B cell (primary cell): ENCODE measurements at regions not wholly inside any gene's neighbourhood (a gene's known extent, or its start where the extent isn't known, plus 50 kb on each side); places are given as distances from the start of the nearest gene placed in this dataset.

Source experiments
- ATAC-seq: fragments of 200-7000 bp; cut with Tn5 transposase; one replicate; pipeline ENCODE4 v1.10.0; 2021; ENCODE audit warnings: low read depth, mild to moderate bottlenecking, moderate number of reproducible peaks, moderate library complexity
- CTCF ChIA-PET: fragments of 350-600 bp; sonication (Branson Sonifier 250); formaldehyde crosslinking; loops from one replicate; lab custom pipeline; 2021; ENCODE audit warnings: antibody characterized with exemption, inconsistent platforms; lab: Charles Lee
- POLR2A ChIA-PET: fragments of 350-600 bp; sonication (Branson Sonifier 250); formaldehyde crosslinking; loops from one replicate; lab custom pipeline; 2021; ENCODE audit warnings: antibody characterized with exemption; lab: Charles Lee
- DNase-seq: peaks from one replicate; pipeline ENCODE4 v3.0.0; 2013
- H2AFZ ChIP-seq: 2 replicates; pipeline ENCODE4 v1.6.1; 2012; ENCODE audit warnings: mild to moderate bottlenecking, low read depth, low read length; ENCODE audit not compliant: insufficient read depth, poor library complexity, severe bottlenecking
- H3K27ac ChIP-seq, 2 donors: 1 replicate in 1 of 2; 2 replicates in 1 of 2; pipeline ENCODE4 v1.5.1; 2012 to 2013; ENCODE audit warnings: low read length in 2 of 2, mild to moderate bottlenecking in 2 of 2, moderate library complexity in 1 of 2
- H3K27me3 ChIP-seq, 4 experiments: fragments of 200-600 bp in 1 of 4; sonication (generic) in 1 of 4; replicated peaks in 1 of 4; 1 replicate in 2 of 4; 2 replicates in 2 of 4; pipeline versions ENCODE4 v1.6.1 to v1.7.0; 2013 to 2016; ENCODE audit warnings: low read length in 3 of 4, mild to moderate bottlenecking in 2 of 4, mixed read lengths in 1 of 4, moderate library complexity in 1 of 4; ENCODE audit not compliant: insufficient read depth in 4 of 4, control insufficient read depth in 3 of 4; ENCODE audit errors: control extremely low read depth in 1 of 4
- H3K36me3 ChIP-seq, 2 experiments: replicated peaks in 1 of 2; 1 replicate in 1 of 2; 2 replicates in 1 of 2; pipeline versions ENCODE4 v1.6.1 to v1.7.1; 2013; ENCODE audit warnings: low read length in 1 of 2; ENCODE audit not compliant: insufficient read depth in 2 of 2, control insufficient read depth in 1 of 2; ENCODE audit errors: control extremely low read depth in 1 of 2, extremely low read depth in 1 of 2
- H3K4me1 ChIP-seq, 2 donors: fragments of 200-600 bp in 1 of 2; sonication (generic) in 1 of 2; 1 replicate in 1 of 2; 2 replicates in 1 of 2; pipeline versions ENCODE4 v1.5.1 to v1.6.1; 2013 to 2017; ENCODE audit warnings: low read length in 2 of 2; ENCODE audit not compliant: control insufficient read depth in 2 of 2, insufficient read depth in 2 of 2
- H3K4me2 ChIP-seq: replicated peaks from 2 replicates; pipeline ENCODE3; 2012; ENCODE audit warnings: mild to moderate bottlenecking, low read depth, low read length; ENCODE audit not compliant: poor library complexity, severe bottlenecking
- H3K4me3 ChIP-seq, 5 experiments: fragments of 200-600 bp in 1 of 5; sonication (generic) in 1 of 5; 1 replicate in 3 of 5; 2 replicates in 2 of 5; pipeline versions ENCODE4 v1.5.1 to v1.7.0; 2011 to 2016; ENCODE audit warnings: low read length in 4 of 5, mild to moderate bottlenecking in 4 of 5, low read depth in 2 of 5, control low read depth in 1 of 5, moderate library complexity in 1 of 5; ENCODE audit not compliant: insufficient read depth in 1 of 5; ENCODE audit errors: control extremely low read depth in 1 of 5, extremely low read depth in 1 of 5
- H3K79me2 ChIP-seq: fragments of 200-600 bp; sonication (generic); one replicate; pipeline ENCODE4 v1.6.0; 2016; ENCODE audit warnings: low read length; ENCODE audit not compliant: control insufficient read depth, insufficient read depth
- H3K9ac ChIP-seq: fragments of 200-600 bp; sonication (generic); 2 replicates; pipeline ENCODE4 v1.6.1; 2017; ENCODE audit warnings: mild to moderate bottlenecking, low read length, moderate library complexity
- H3K9me3 ChIP-seq, 3 donors: one replicate each; pipeline versions ENCODE4 v1.6.1 to v1.7.1; 2013; ENCODE audit warnings: low read length in 2 of 3; ENCODE audit not compliant: control insufficient read depth in 2 of 3, insufficient read depth in 1 of 3; ENCODE audit errors: control extremely low read depth in 1 of 3
- H4K20me1 ChIP-seq: 2 replicates; pipeline ENCODE4 v1.6.0; 2012; ENCODE audit warnings: mild to moderate bottlenecking, low read length; ENCODE audit not compliant: insufficient read depth, control insufficient read depth, poor library complexity, severe bottlenecking
- H3K27ac Mint-ChIP-seq: one replicate; pipeline ENCODE4 v1.8.0; 2021; ENCODE audit warnings: mixed read lengths
- H3K27me3 Mint-ChIP-seq: one replicate; pipeline ENCODE4 v1.8.0; 2021; ENCODE audit warnings: mixed read lengths
- H3K4me1 Mint-ChIP-seq: one replicate; pipeline ENCODE4 v1.8.0; 2021; ENCODE audit warnings: mixed read lengths
- H3K4me3 Mint-ChIP-seq: one replicate; pipeline ENCODE4 v1.8.0; 2021; ENCODE audit warnings: mixed read lengths
- H3K9me3 Mint-ChIP-seq: one replicate; pipeline ENCODE4 v1.8.0; 2022; ENCODE audit warnings: mixed read lengths; ENCODE audit not compliant: insufficient read depth
- EZH2 ChIP-seq: IDR thresholded peaks from 2 replicates; pipeline ENCODE4 v1.6.1; 2012; ENCODE audit warnings: borderline replicate concordance, low read depth, mild to moderate bottlenecking, moderate library complexity, low read length; ENCODE audit not compliant: insufficient read depth, poor library complexity, severe bottlenecking
- WGBS: methylation state at CpG from one replicate; pipeline ENCODE4 v1.1.5; 2013; ENCODE audit warnings: missing lambda C conversion rate; ENCODE audit not compliant: insufficient coverage; 5-methylcytosine and 5-hydroxymethylcytosine counted together
- intact Hi-C: fragments of 100-400 bp; cut with micrococcal nuclease; formaldehyde crosslinking; loops from one replicate; pipeline ENCODE4 v1.10.0; 2022
- TF ChIP-seq, protein P1 (sequence below): fragments of 200-600 bp; IDR thresholded peaks from one replicate; pipeline ENCODE4 v1.8.0; 2022; ENCODE audit warnings: antibody characterized with exemption, mild to moderate bottlenecking

DNA sequence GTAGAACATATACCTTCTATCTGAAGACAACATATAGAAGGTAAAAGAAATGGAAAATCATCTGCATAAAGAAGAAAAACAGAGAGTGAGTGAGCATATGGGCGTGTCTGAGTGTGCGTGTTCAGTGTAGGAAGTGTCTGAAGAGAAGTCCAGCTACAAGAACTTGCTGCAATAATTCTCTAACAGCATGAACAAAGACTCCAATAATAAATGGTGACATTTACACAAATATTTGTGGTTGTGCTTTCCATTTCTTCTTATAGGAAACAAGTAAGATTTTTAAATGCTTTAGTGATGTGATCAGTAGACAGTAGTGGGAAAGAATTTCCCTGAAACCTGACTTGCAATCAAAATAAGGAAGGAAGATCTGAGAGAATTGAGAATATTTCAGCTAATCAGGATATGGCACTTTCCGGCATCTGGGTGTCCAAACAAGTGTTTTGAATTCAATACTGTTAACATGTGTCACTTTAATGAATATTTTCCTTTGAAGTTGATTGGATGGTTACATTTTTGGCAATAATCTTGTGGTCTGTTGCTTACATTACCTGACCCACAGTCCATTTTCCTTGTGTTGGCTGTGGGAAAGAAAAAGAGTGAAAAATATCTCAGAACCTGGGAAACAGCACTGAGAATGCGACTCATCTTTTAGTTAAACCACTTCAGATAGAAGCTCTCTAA lies 154.0 kb downstream of the TGFB2 start:
- no peak overlapping the region for H3K9ac ChIP-seq
- Mint-ChIP-seq H3K27ac (no peak overlapping the region), H3K9me3 (no peaks in the 10 kb centered on the region), H3K4me1 (peaks cover 10% of the 10 kb centered on the region), H3K4me3 (peak overlapping the region; percentile 15), H3K27me3 (no peaks in the 10 kb centered on the region)
- POLR2A ChIA-PET, result no interaction called here
- no peaks in the 10 kb centered on the region for H3K36me3 ChIP-seq
- 0% methylated on average over 1 of the region's 4 CpGs for WGBS
- no peak overlapping the region for H3K27ac ChIP-seq
- no peak for DNase-seq
- ATAC-seq, result no peak
- no peaks in the 10 kb centered on the region for H4K20me1 ChIP-seq
- no peaks in the 10 kb centered on the region for H3K9me3 ChIP-seq
- H3K79me2 ChIP-seq, result no peaks in the 10 kb centered on the region
- H3K27me3 ChIP-seq, result peaks cover 0 to 3% (median 0%) of the 10 kb centered on the region in 4 experiments
- intact Hi-C loops, result no loop called here
- H2AFZ ChIP-seq, result peak overlapping the region; percentile 17
- CTCF ChIA-PET, result interaction anchor here (0.5 kb wide), 1 partner anchor 33 kb away, joined by 3 read pairs; no protein-coding TSS in a partner anchor
- H3K4me2 ChIP-seq, result peak overlapping the region; percentile 12
- H3K4me3 ChIP-seq, result no peak overlapping the region
- TF ChIP-seq, protein P1, sequence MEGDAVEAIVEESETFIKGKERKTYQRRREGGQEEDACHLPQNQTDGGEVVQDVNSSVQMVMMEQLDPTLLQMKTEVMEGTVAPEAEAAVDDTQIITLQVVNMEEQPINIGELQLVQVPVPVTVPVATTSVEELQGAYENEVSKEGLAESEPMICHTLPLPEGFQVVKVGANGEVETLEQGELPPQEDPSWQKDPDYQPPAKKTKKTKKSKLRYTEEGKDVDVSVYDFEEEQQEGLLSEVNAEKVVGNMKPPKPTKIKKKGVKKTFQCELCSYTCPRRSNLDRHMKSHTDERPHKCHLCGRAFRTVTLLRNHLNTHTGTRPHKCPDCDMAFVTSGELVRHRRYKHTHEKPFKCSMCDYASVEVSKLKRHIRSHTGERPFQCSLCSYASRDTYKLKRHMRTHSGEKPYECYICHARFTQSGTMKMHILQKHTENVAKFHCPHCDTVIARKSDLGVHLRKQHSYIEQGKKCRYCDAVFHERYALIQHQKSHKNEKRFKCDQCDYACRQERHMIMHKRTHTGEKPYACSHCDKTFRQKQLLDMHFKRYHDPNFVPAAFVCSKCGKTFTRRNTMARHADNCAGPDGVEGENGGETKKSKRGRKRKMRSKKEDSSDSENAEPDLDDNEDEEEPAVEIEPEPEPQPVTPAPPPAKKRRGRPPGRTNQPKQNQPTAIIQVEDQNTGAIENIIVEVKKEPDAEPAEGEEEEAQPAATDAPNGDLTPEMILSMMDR, result no peak
- TF ChIP-seq EZH2, result no peak
- peaks cover 4% of the 10 kb centered on the region in 2 donors for H3K4me1 ChIP-seq

DNA sequence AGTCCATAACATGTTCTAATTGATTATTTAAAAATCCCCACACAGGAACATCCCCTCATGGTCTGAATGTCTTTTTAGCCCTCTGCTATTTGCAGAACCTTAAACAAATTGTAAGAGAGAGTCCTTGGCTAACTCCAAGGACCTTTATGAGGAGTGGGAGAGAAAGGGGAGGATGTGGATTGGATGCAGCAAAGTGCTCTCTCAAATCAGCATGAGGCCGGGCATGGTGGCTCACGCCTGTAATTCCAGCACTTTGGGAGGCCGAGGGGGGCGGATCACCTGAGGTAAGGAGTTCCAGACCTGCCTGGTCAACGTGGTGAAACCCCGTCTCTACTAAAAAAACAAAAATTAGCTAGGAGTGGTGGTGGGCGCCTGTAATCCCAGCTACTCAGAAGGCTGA lies 154.8 kb downstream of the TGFB2 start:
- Histone ChIP-seq H3K4me1 (peaks cover 4% of the 10 kb centered on the region in 2 donors), H4K20me1 (no peaks in the 10 kb centered on the region), H3K9me3 (no peaks in the 10 kb centered on the region), H3K27me3 (peaks cover 0 to 3% (median 0%) of the 10 kb centered on the region in 4 experiments), H3K4me2 (no peak overlapping the region), H3K79me2 (no peaks in the 10 kb centered on the region), H3K4me3 (no peak overlapping the region), H2AFZ (no peak overlapping the region), H3K27ac (no peak overlapping the region), H3K36me3 (no peaks in the 10 kb centered on the region), H3K9ac (no peak overlapping the region)
- H3K27me3 Mint-ChIP-seq, result no peaks in the 10 kb centered on the region
- no peak overlapping the region for H3K27ac Mint-ChIP-seq
- no peaks in the 10 kb centered on the region for H3K9me3 Mint-ChIP-seq
- ATAC-seq (no peak), DNase-seq (no peak)
- WGBS, result 93% methylated on average over 3 of the region's 7 CpGs
- H3K4me1 Mint-ChIP-seq, result peaks cover 10% of the 10 kb centered on the region
- POLR2A ChIA-PET, result no interaction called here
- intact Hi-C loops, result no loop called here
- no peak overlapping the region for H3K4me3 Mint-ChIP-seq
- CTCF ChIA-PET, result no interaction called here
- no peak for TF ChIP-seq EZH2
- TF ChIP-seq, protein P1, result no peak
